Fibroblast of lung (primary cell): ENCODE measurements at regions not wholly inside any gene's neighbourhood (a gene's known extent, or its start where the extent isn't known, plus 50 kb on each side); places are given as distances from the start of the nearest gene placed in this dataset.

Experiments
- CTCF ChIP-seq, 2 donors: IDR thresholded peaks in 1 of 2; conservative IDR thresholded peaks in 1 of 2; 1 replicate in 1 of 2; 2 replicates in 1 of 2; pipeline ENCODE4 v1.5.1; 2011 to 2012; ENCODE audit warnings: low read length in 2 of 2, control low read depth in 1 of 2, inconsistent platforms in 1 of 2, low read depth in 1 of 2, mild to moderate bottlenecking in 1 of 2
- EZH2 ChIP-seq: IDR thresholded peaks from 2 replicates; pipeline ENCODE4 v1.5.1; 2012; ENCODE audit warnings: low read length, control low read depth, mild to moderate bottlenecking; ENCODE audit errors: missing control alignments

GRCh38 chr14:98847521-98848468 lies 424.2 kb downstream of the BCL11B start:
- TF ChIP-seq CTCF (conservative IDR thresholded peaks at IDR 0.05 in 1 of 2, IDR thresholded peaks at IDR 0.05 in 1 of 2; ENCODE audit: low read depth in 1 of 2, low read length in 2 of 2) (no peak), EZH2 (no peak)
